Endothelial cell (in vitro differentiated cells): ENCODE measurements at regions not wholly inside any gene's neighbourhood (a gene's known extent, or its start where the extent isn't known, plus 50 kb on each side); places are given as distances from the start of the nearest gene placed in this dataset.

Source experiments
- DNase-seq: peaks from one replicate; pipeline ENCODE4 v3.0.0; 2021; ENCODE audit warnings: low spot score
- H3K27ac Mint-ChIP-seq: one replicate; pipeline ENCODE4 v1.8.0; 2021; ENCODE audit warnings: mixed read lengths, inconsistent platforms; ENCODE audit not compliant: unreplicated experiment
- H3K27me3 Mint-ChIP-seq: one replicate; pipeline ENCODE4 v1.8.0; 2021; ENCODE audit warnings: mild to moderate bottlenecking, moderate library complexity, mixed read lengths, inconsistent platforms; ENCODE audit not compliant: unreplicated experiment
- H3K36me3 Mint-ChIP-seq: one replicate; pipeline ENCODE4 v1.8.0; 2021; ENCODE audit warnings: mild to moderate bottlenecking, low read depth, mixed read lengths, inconsistent platforms; ENCODE audit not compliant: unreplicated experiment
- H3K4me1 Mint-ChIP-seq: one replicate; pipeline ENCODE4 v1.8.0; 2021; ENCODE audit warnings: mild to moderate bottlenecking, mixed read lengths, inconsistent platforms; ENCODE audit not compliant: unreplicated experiment
- H3K4me3 Mint-ChIP-seq: one replicate; pipeline ENCODE4 v1.8.0; 2021; ENCODE audit warnings: mild to moderate bottlenecking, mixed read lengths, inconsistent platforms; ENCODE audit not compliant: unreplicated experiment
- H3K9me3 Mint-ChIP-seq: one replicate; pipeline ENCODE4 v1.8.0; 2021; ENCODE audit warnings: mixed read lengths, inconsistent platforms; ENCODE audit not compliant: unreplicated experiment
- TF ChIP-seq, protein P1 (sequence below): fragments of 200-600 bp; sonication (generic); IDR thresholded peaks from one replicate; pipeline ENCODE4 v1.5.0; 2021; ENCODE audit warnings: antibody characterized with exemption; ENCODE audit not compliant: unreplicated experiment

- Mint-ChIP-seq H3K4me3 (no peak overlapping the region), H3K36me3 (no peaks in the 10 kb centered on the region), H3K4me1 (no peaks in the 10 kb centered on the region), H3K27me3 (no peaks in the 10 kb centered on the region), H3K9me3 (no peaks in the 10 kb centered on the region), H3K27ac (no peak overlapping the region)
- DNase-seq, result no peak
- TF ChIP-seq, protein P1, sequence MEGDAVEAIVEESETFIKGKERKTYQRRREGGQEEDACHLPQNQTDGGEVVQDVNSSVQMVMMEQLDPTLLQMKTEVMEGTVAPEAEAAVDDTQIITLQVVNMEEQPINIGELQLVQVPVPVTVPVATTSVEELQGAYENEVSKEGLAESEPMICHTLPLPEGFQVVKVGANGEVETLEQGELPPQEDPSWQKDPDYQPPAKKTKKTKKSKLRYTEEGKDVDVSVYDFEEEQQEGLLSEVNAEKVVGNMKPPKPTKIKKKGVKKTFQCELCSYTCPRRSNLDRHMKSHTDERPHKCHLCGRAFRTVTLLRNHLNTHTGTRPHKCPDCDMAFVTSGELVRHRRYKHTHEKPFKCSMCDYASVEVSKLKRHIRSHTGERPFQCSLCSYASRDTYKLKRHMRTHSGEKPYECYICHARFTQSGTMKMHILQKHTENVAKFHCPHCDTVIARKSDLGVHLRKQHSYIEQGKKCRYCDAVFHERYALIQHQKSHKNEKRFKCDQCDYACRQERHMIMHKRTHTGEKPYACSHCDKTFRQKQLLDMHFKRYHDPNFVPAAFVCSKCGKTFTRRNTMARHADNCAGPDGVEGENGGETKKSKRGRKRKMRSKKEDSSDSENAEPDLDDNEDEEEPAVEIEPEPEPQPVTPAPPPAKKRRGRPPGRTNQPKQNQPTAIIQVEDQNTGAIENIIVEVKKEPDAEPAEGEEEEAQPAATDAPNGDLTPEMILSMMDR, result no peak
Measured at GRCh38 chr21:27734146-27734545, 767.3 kb upstream of the ADAMTS5 start.

GRCh38 chr21:27725916-27726315 lies 759.0 kb upstream of the ADAMTS5 start:
- no peaks in the 10 kb centered on the region for H3K4me1 Mint-ChIP-seq
- no peak for DNase-seq
- no peaks in the 10 kb centered on the region for H3K27me3 Mint-ChIP-seq
- no peaks in the 10 kb centered on the region for H3K9me3 Mint-ChIP-seq
- no peak overlapping the region for H3K27ac Mint-ChIP-seq
- no peaks in the 10 kb centered on the region for H3K36me3 Mint-ChIP-seq
- TF ChIP-seq, protein P1, result no peak
- H3K4me3 Mint-ChIP-seq, result no peak overlapping the region

GRCh38 chr21:27722095-27722494 lies 755.2 kb upstream of the ADAMTS5 start:
- H3K27me3 Mint-ChIP-seq, result peaks cover 3% of the 10 kb centered on the region

GRCh38 chr21:27721675-27722074 lies 754.8 kb upstream of the ADAMTS5 start:
- Mint-ChIP-seq H3K4me1 (no peaks in the 10 kb centered on the region), H3K27ac (no peak overlapping the region), H3K9me3 (no peaks in the 10 kb centered on the region), H3K27me3 (peaks cover 3% of the 10 kb centered on the region), H3K4me3 (no peak overlapping the region), H3K36me3 (no peaks in the 10 kb centered on the region)
- TF ChIP-seq, protein P1, result no peak
- no peak for DNase-seq

More at GRCh38 chr21:27722095-27722494, 755.2 kb upstream of the ADAMTS5 start:
- Mint-ChIP-seq H3K4me1 (no peaks in the 10 kb centered on the region), H3K27ac (no peak overlapping the region), H3K9me3 (no peaks in the 10 kb centered on the region), H3K36me3 (no peaks in the 10 kb centered on the region), H3K4me3 (no peak overlapping the region)
- no peak for DNase-seq
- TF ChIP-seq, protein P1, result no peak

DNA sequence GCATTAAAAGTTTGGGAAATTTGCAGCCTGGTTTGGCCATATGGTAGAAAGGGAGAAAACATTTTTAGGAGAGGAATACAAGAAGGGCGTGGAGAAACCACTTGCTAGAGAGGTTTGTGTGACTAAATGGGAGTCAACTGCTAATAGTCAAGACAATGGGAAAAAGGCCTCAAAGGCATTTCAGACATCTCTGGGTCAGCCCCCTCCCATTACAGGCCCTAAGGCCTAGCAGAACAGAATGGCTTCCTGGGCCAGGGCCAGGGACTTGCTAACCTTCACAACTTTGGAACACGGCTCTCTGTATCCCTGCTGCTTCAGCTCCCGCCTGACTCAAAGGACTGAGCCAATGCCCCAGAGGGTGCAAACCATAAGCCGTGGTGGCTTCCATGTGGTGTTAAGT lies 752.3 kb upstream of the ADAMTS5 start:
- no peaks in the 10 kb centered on the region for H3K4me1 Mint-ChIP-seq
- TF ChIP-seq, protein P1, result no peak
- no peak for DNase-seq
- peaks cover 3% of the 10 kb centered on the region for H3K27me3 Mint-ChIP-seq
- no peaks in the 10 kb centered on the region for H3K9me3 Mint-ChIP-seq
- no peak overlapping the region for H3K4me3 Mint-ChIP-seq
- H3K27ac Mint-ChIP-seq, result no peak overlapping the region
- no peaks in the 10 kb centered on the region for H3K36me3 Mint-ChIP-seq
